GM12878 (cell line): ENCODE measurements at regions not wholly inside any gene's neighbourhood (a gene's known extent, or its start where the extent isn't known, plus 50 kb on each side); places are given as distances from the start of the nearest gene placed in this dataset.

Experiments used
- ATAC-seq: fragments of 200-7000 bp; cut with Tn5 transposase; 3 replicates; pipeline ENCODE4 v1.9.1; 2020; ENCODE audit warnings: mild to moderate bottlenecking, moderate library complexity
- BruUV-seq: library from RNA; stranded (reverse); fragments of 400-500 nt; replicated peaks from 2 replicates; lab custom pipeline; 2021; lab: Mats Ljungman, UMichigan
- CTCF ChIA-PET: fragments of 300-600 bp; sonication (Branson Sonifier 250); formaldehyde crosslinking; extraction: SDS; loops from one replicate; lab custom pipeline; 2021; ENCODE audit warnings: inconsistent platforms; lab: Yijun Ruan, JAX
- POLR2A ChIA-PET: fragments of 350-600 bp; formaldehyde crosslinking; extraction: SDS; loops from one replicate; lab custom pipeline; 2021; ENCODE audit warnings: inconsistent platforms; lab: Charles Lee
- RAD21 ChIA-PET: fragments of 300-600 bp; sonication (Branson Sonifier 250); formaldehyde crosslinking; loops from one replicate; lab custom pipeline; 2023; ENCODE audit warnings: antibody characterized with exemption; ENCODE audit not compliant: unreplicated experiment; lab: Charles Lee
- SMC1A ChIA-PET: fragments of 300-600 bp; sonication (Branson Sonifier 250); formaldehyde crosslinking; loops from one replicate; lab custom pipeline; 2023; ENCODE audit not compliant: unreplicated experiment, uncharacterized antibody; lab: Charles Lee
- DNase-seq: peaks from one replicate; pipeline ENCODE4 v3.0.0-alpha.2; 2011; ENCODE audit warnings: low read depth, low spot score
- FAIRE-seq: peaks from 3 replicates; lab custom pipeline; 2011; peaks lifted over from hg19 to GRCh38; lab: Jason Lieb, UNC
- H2AFZ ChIP-seq: 2 replicates; pipeline ENCODE4 v1.6.0; 2011; ENCODE audit warnings: low read depth, low read length, control low read depth; ENCODE audit not compliant: control insufficient read depth
- H3K27ac ChIP-seq: 2 replicates; pipeline ENCODE4 v1.5.1; 2011; ENCODE audit warnings: control low read depth; ENCODE audit not compliant: control insufficient read depth, insufficient read depth
- H3K27me3 ChIP-seq, 2 experiments: replicated peaks in 1 of 2; 2 replicates each; pipeline versions ENCODE4 v1.6.0 to v1.6.1; 2011; ENCODE audit warnings: low read length in 1 of 2; ENCODE audit not compliant: control insufficient read depth in 2 of 2, insufficient read depth in 2 of 2
- H3K36me3 ChIP-seq, 2 experiments: 2 replicates each; pipeline ENCODE4 v1.5.1; 2011; ENCODE audit warnings: low read length in 1 of 2; ENCODE audit not compliant: control insufficient read depth in 2 of 2, insufficient read depth in 2 of 2
- H3K4me1 ChIP-seq: 2 replicates; pipeline ENCODE4 v1.6.1; 2011; ENCODE audit warnings: mild to moderate bottlenecking, low read length, moderate library complexity, mixed read lengths; ENCODE audit not compliant: control insufficient read depth, insufficient read depth
- H3K4me2 ChIP-seq: 2 replicates; pipeline ENCODE4 v1.6.0; 2011; ENCODE audit warnings: control low read depth; ENCODE audit not compliant: control insufficient read depth, insufficient read depth
- H3K4me3 ChIP-seq: fragments of 200-600 bp; sonication (generic); 2 replicates; pipeline ENCODE4 v1.5.1; 2016
- H3K79me2 ChIP-seq: 2 replicates; pipeline ENCODE4 v1.6.0; 2011; ENCODE audit warnings: low read length; ENCODE audit not compliant: control insufficient read depth, insufficient read depth
- H3K9ac ChIP-seq: 2 replicates; pipeline ENCODE4 v1.8.0; 2011; ENCODE audit warnings: low read length, control low read depth, mixed read lengths; ENCODE audit not compliant: control insufficient read depth, insufficient read depth
- H3K9me3 ChIP-seq: replicated peaks from 3 replicates; pipeline ENCODE4 v1.5.1; 2011; ENCODE audit warnings: mild to moderate bottlenecking, low read length; ENCODE audit not compliant: control insufficient read depth, insufficient read depth
- H4K20me1 ChIP-seq: 2 replicates; pipeline ENCODE4 v1.6.0; 2011; ENCODE audit not compliant: control insufficient read depth, insufficient read depth
- CHD2 ChIP-seq: IDR thresholded peaks from 2 replicates; pipeline ENCODE4 v1.6.1; 2011; ENCODE audit warnings: low read depth, low read length, improper control_type of control experiment, borderline replicate concordance
- EP300 ChIP-seq, 2 experiments: fragments of 150-350 bp in 1 of 2; IDR thresholded peaks; 2 replicates each; pipeline ENCODE4 v1.6.1; 2011 to 2012; ENCODE audit warnings: low read depth in 2 of 2, low read length in 2 of 2, borderline replicate concordance in 1 of 2, improper control_type of control experiment in 1 of 2, inconsistent platforms in 1 of 2; ENCODE audit not compliant: control insufficient read depth in 1 of 2
- ETV6 ChIP-seq, 2 experiments: fragments of 450-650 bp in 1 of 2; IDR thresholded peaks in 1 of 2; conservative IDR thresholded peaks in 1 of 2; 2 replicates each; pipeline ENCODE4 v1.6.1; 2014; ENCODE audit warnings: antibody characterized with exemption in 1 of 2, borderline replicate concordance in 1 of 2, low read depth in 1 of 2, mild to moderate bottlenecking in 1 of 2, moderate library complexity in 1 of 2
- FOXK2 ChIP-seq: fragments of 450-650 bp; IDR thresholded peaks from 2 replicates; pipeline ENCODE4 v1.6.1; 2017; ENCODE audit warnings: mild to moderate bottlenecking, moderate library complexity
- KDM1A ChIP-seq: fragments of 200-600 bp; sonication (generic); IDR thresholded peaks from 2 replicates; pipeline ENCODE4 v1.6.1; 2016; ENCODE audit warnings: borderline replicate concordance
- LARP7 ChIP-seq: fragments of 450-650 bp; IDR thresholded peaks from 2 replicates; pipeline ENCODE4 v1.6.1; 2017; ENCODE audit warnings: mild to moderate bottlenecking
- MAX ChIP-seq: IDR thresholded peaks from 2 replicates; pipeline ENCODE4 v1.6.1; 2012; ENCODE audit warnings: low read depth, low read length, improper control_type of control experiment
- MTA2 ChIP-seq: fragments of 450-650 bp; IDR thresholded peaks from 2 replicates; pipeline ENCODE4 v1.6.1; 2016; ENCODE audit warnings: low read depth, mild to moderate bottlenecking, moderate library complexity
- POLR2AphosphoS2 ChIP-seq: IDR thresholded peaks from 2 replicates; pipeline ENCODE4 v1.6.1; 2011; ENCODE audit warnings: low read depth, mild to moderate bottlenecking, low read length, improper control_type of control experiment, moderate library complexity
- PRDM15 ChIP-seq: fragments of 450-650 bp; formaldehyde crosslinking; IDR thresholded peaks from 2 replicates; pipeline ENCODE4 v1.4.0; 2020; ENCODE audit warnings: mild to moderate bottlenecking, moderate library complexity
- SREBF1 ChIP-seq: IDR thresholded peaks from 2 replicates; pipeline ENCODE4 v1.6.1; 2012; ENCODE audit warnings: mild to moderate bottlenecking, low read length
- YBX1 ChIP-seq: fragments of 450-650 bp; IDR thresholded peaks from 2 replicates; pipeline ENCODE4 v1.6.1; 2016; ENCODE audit warnings: antibody characterized with exemption
- ZSCAN29 ChIP-seq: fragments of 450-650 bp; IDR thresholded peaks from 2 replicates; pipeline ENCODE4 v1.6.1; 2017; ENCODE audit warnings: mild to moderate bottlenecking, moderate library complexity
- WGBS: methylation state at CpG from one replicate; pipeline ENCODE4 v1.1.6; 2016; ENCODE audit warnings: low lambda C conversion rate; ENCODE audit not compliant: insufficient replicate concordance, insufficient coverage; ENCODE audit errors: missing lambda C conversion rate; 5-methylcytosine and 5-hydroxymethylcytosine counted together
- in situ Hi-C: fragments of 300-500 bp; cut with MboI; formaldehyde crosslinking; loops from 9 replicates; pipeline ENCODE4 v1.14.3; 2018; ENCODE audit warnings: mixed read lengths
- intact Hi-C: fragments of 100-400 bp; cut with micrococcal nuclease; formaldehyde crosslinking; loops from one replicate; pipeline ENCODE4 v1.14.2; 2022; ENCODE audit not compliant: unreplicated experiment

GRCh38 chr10:83647526-83647925, 491.8 kb upstream of the GHITM start (continued):
- TF ChIP-seq PRDM15, result no peak
- TF ChIP-seq YBX1, result no peak
- no peak for TF ChIP-seq KDM1A
- no peak for TF ChIP-seq CHD2
- TF ChIP-seq MAX, result no peak
- no peak for TF ChIP-seq SREBF1
- TF ChIP-seq ZSCAN29, result no peak
- no peak for TF ChIP-seq ETV6 (conservative IDR thresholded peaks at IDR 0.05 in 1 of 2, IDR thresholded peaks at IDR 0.05 in 1 of 2; ENCODE audit: borderline replicate concordance in 1 of 2, low read depth in 1 of 2)

- in situ Hi-C loops (no loop called here), intact Hi-C loops (no loop called here)
- DNase-seq (no peak), ATAC-seq (no peak), FAIRE-seq (no peak)
- no peaks in the 10 kb centered on the region for H3K27me3 ChIP-seq
- no peaks in the 10 kb centered on the region for H3K36me3 ChIP-seq
- no peak overlapping the region for H3K4me3 ChIP-seq
- WGBS, result 75% methylated on average over 1 of the region's 1 CpG
- BruUV-seq, result no TSS peak
- ChIA-PET RAD21 (no interaction called here), CTCF (interaction anchor here (1.4 kb wide), 1 partner anchor 31 kb away, joined by 3 read pairs; no protein-coding TSS in a partner anchor), SMC1A (interaction anchor here (0.9 kb wide), 1 partner anchor 30 kb away, joined by 3 read pairs; no protein-coding TSS in a partner anchor), POLR2A (no interaction called here)
- H4K20me1 ChIP-seq, result no peaks in the 10 kb centered on the region
- H3K9me3 ChIP-seq, result no peaks in the 10 kb centered on the region
- no peak overlapping the region for H3K4me2 ChIP-seq
- no peak overlapping the region for H2AFZ ChIP-seq
- H3K4me1 ChIP-seq, result no peaks in the 10 kb centered on the region
- H3K79me2 ChIP-seq, result no peaks in the 10 kb centered on the region
- H3K27ac ChIP-seq, result no peak overlapping the region
- no peak overlapping the region for H3K9ac ChIP-seq
- TF ChIP-seq POLR2AphosphoS2, result no peak
- no peak for TF ChIP-seq FOXK2
- no peak for TF ChIP-seq LARP7
- no peak for TF ChIP-seq PRDM15
- TF ChIP-seq EP300 (IDR thresholded peaks at IDR 0.05; ENCODE audit: borderline replicate concordance in 1 of 2, control insufficient read depth in 1 of 2, low read depth in 2 of 2, low read length in 2 of 2), result no peak
- TF ChIP-seq MTA2, result no peak
Observed at GRCh38 chr10:83648201-83648600, 491.1 kb upstream of the GHITM start.
